ENCODE measurements at regions not wholly inside any gene's neighbourhood (a gene's known extent, or its start where the extent isn't known, plus 50 kb on each side); places are given as distances from the start of the nearest gene placed in this dataset.

DNA sequence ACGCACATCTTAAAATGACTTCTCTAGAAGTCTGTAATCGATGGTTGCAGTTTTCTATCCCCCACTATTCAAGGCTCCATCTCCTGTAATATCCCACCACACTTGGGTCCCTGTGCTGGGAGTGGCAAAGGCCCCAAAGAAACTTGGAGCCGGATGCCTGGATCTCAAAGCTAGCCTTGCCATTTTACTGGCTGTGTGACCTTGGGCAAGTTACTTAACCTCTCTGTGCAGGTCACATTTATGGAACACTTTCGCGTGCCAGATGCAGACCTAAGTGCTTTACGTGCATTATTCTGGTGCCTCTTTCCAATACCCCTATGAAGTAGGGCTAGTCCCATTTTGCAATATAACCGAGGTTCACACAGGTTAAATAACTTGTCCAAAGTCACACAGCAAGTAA is 151.8 kb upstream of the PRMT8 start:
- H4K91ac ChIP-seq (ENCODE audit: insufficient read depth, low read depth, low read length) = no peak overlapping the region
- H4K8ac ChIP-seq (ENCODE audit: low read depth in 2 of 2, low read length in 2 of 2) = no peak overlapping the region
- H3K9me1 ChIP-seq (ENCODE audit: insufficient read depth, low read length) = no peaks in the 10 kb centered on the region; the same call in 1 of the 2 replicates
- dilution Hi-C loops (cut with HindIII; ENCODE audit: low sequenced_read_pairs, unreplicated experiment) = no loop called here
- no peak overlapping the region for H3K9ac ChIP-seq (ENCODE audit: low read depth, low read length)
- ChIA-PET POLR2A (ENCODE audit: unreplicated experiment) (no interaction called here), CTCF (no interaction called here)
- no peak overlapping the region for H2AFZ ChIP-seq (replicated peaks; ENCODE audit: low read length, poor library complexity)
- WGBS, 2 experiments (ENCODE audit: extremely low coverage in 2 of 2, insufficient read length in 1 of 2) = no CpG with 5 or more reads among the region's 7 CpGs
- H2AK5ac ChIP-seq (ENCODE audit: low read depth, low read length) = no peak overlapping the region
- BruUV-seq (replicated peaks) = no TSS peak
- H3K27ac ChIP-seq (ENCODE audit: insufficient read depth, low read length) = no peak overlapping the region
- no peak overlapping the region for H4K5ac ChIP-seq (ENCODE audit: low read depth, low read length)
- H4K20me1 ChIP-seq (ENCODE audit: insufficient read depth, low read length) = no peaks in the 10 kb centered on the region
- no peak overlapping the region for H2BK120ac ChIP-seq (ENCODE audit: low read depth, low read length)
- no peak overlapping the region for H3K4me3 ChIP-seq (ENCODE audit: insufficient read depth, low read depth, low read length)
- no peak overlapping the region for H2BK5ac ChIP-seq (ENCODE audit: low read depth, low read length, poor library complexity, severe bottlenecking)
- no peak for TF ChIP-seq POLR2A (IDR thresholded peaks at IDR 0.05; ENCODE audit: low read depth, low read length)
- TF ChIP-seq, protein P1, sequence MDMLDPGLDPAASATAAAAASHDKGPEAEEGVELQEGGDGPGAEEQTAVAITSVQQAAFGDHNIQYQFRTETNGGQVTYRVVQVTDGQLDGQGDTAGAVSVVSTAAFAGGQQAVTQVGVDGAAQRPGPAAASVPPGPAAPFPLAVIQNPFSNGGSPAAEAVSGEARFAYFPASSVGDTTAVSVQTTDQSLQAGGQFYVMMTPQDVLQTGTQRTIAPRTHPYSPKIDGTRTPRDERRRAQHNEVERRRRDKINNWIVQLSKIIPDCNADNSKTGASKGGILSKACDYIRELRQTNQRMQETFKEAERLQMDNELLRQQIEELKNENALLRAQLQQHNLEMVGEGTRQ (IDR thresholded peaks at IDR 0.05; ENCODE audit: low read depth, low read length) = no peak
- no peak for TF ChIP-seq SMC3 (IDR thresholded peaks at IDR 0.05; ENCODE audit: low read depth, low read length)
- TF ChIP-seq MAFK (IDR thresholded peaks at IDR 0.05; ENCODE audit: low read depth, low read length) = no peak
- TF ChIP-seq, protein P2, sequence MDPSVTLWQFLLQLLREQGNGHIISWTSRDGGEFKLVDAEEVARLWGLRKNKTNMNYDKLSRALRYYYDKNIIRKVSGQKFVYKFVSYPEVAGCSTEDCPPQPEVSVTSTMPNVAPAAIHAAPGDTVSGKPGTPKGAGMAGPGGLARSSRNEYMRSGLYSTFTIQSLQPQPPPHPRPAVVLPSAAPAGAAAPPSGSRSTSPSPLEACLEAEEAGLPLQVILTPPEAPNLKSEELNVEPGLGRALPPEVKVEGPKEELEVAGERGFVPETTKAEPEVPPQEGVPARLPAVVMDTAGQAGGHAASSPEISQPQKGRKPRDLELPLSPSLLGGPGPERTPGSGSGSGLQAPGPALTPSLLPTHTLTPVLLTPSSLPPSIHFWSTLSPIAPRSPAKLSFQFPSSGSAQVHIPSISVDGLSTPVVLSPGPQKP (IDR thresholded peaks at IDR 0.05; ENCODE audit: borderline replicate concordance, low read depth, low read length) = no peak
- TF ChIP-seq CEBPB (IDR thresholded peaks at IDR 0.05; ENCODE audit: low read depth, low read length) = no peak
- TF ChIP-seq MAZ (IDR thresholded peaks at IDR 0.05; ENCODE audit: borderline replicate concordance, low read depth, low read length) = no peak
- no peak for TF ChIP-seq FOS (IDR thresholded peaks at IDR 0.05; ENCODE audit: low read depth, low read length)
- TF ChIP-seq MXI1 (IDR thresholded peaks at IDR 0.05; ENCODE audit: borderline replicate concordance, low read depth, low read length) = no peak
- TF ChIP-seq RAD21 (IDR thresholded peaks at IDR 0.05; ENCODE audit: low read length) = no peak
- no peak for TF ChIP-seq CHD1 (IDR thresholded peaks at IDR 0.05; ENCODE audit: low read depth, low read length)
- TF ChIP-seq, protein P3, sequence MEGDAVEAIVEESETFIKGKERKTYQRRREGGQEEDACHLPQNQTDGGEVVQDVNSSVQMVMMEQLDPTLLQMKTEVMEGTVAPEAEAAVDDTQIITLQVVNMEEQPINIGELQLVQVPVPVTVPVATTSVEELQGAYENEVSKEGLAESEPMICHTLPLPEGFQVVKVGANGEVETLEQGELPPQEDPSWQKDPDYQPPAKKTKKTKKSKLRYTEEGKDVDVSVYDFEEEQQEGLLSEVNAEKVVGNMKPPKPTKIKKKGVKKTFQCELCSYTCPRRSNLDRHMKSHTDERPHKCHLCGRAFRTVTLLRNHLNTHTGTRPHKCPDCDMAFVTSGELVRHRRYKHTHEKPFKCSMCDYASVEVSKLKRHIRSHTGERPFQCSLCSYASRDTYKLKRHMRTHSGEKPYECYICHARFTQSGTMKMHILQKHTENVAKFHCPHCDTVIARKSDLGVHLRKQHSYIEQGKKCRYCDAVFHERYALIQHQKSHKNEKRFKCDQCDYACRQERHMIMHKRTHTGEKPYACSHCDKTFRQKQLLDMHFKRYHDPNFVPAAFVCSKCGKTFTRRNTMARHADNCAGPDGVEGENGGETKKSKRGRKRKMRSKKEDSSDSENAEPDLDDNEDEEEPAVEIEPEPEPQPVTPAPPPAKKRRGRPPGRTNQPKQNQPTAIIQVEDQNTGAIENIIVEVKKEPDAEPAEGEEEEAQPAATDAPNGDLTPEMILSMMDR (conservative IDR thresholded peaks at IDR 0.05; ENCODE audit: low read depth, low read length) = no peak
- TF ChIP-seq RCOR1 (IDR thresholded peaks at IDR 0.05; ENCODE audit: insufficient replicate concordance, low read length) = no peak
- TF ChIP-seq NFE2L2 (IDR thresholded peaks at IDR 0.05; ENCODE audit: low read depth, low read length) = no peak
- no peak for TF ChIP-seq BHLHE40 (IDR thresholded peaks at IDR 0.05; ENCODE audit: low read depth, low read length)
- no peak for TF ChIP-seq RFX5 (IDR thresholded peaks at IDR 0.05; ENCODE audit: low read depth, low read length)
- no peak overlapping the region for H2BK15ac ChIP-seq (ENCODE audit: low read depth, low read length)
- no peak overlapping the region for H3K4ac ChIP-seq (ENCODE audit: low read depth, low read length)
- H3K23ac ChIP-seq (ENCODE audit: low read depth, low read length) = no peak overlapping the region
- no peak overlapping the region for H3K4me2 ChIP-seq (ENCODE audit: low read depth, low read length)
- no peak overlapping the region for H3K14ac ChIP-seq (replicated peaks; ENCODE audit: low read depth, low read length)
- intact Hi-C loops (cut with micrococcal nuclease) = no loop called here
- H3K79me1 ChIP-seq (ENCODE audit: low read depth in 1 of 2, low read length in 2 of 2) = no peaks in the 10 kb centered on the region
- H3K4me1 ChIP-seq (ENCODE audit: control insufficient read depth, insufficient read depth, low read length) = no peaks in the 10 kb centered on the region
- ATAC-seq (ENCODE audit: low read depth) (no peak), DNase-seq (no peak)
- H3K9me3 ChIP-seq (ENCODE audit: control insufficient read depth, insufficient read depth, low read length) = no peaks in the 10 kb centered on the region
- H3K36me3 ChIP-seq (ENCODE audit: control insufficient read depth, insufficient read depth, low read length) = no peaks in the 10 kb centered on the region
- H3K18ac ChIP-seq (ENCODE audit: low read depth, low read length) = no peak overlapping the region
- no peak overlapping the region for H3K56ac ChIP-seq (ENCODE audit: extremely low read depth, insufficient read depth, low read length)
- no peak overlapping the region for H2AK9ac ChIP-seq (replicated peaks; ENCODE audit: low read depth, low read length, poor library complexity)
- H2BK20ac ChIP-seq (ENCODE audit: low read depth, low read length) = no peak overlapping the region
- in situ Hi-C loops (cut with MboI; ENCODE audit: low sequenced_read_pairs) = no loop called here
- peaks cover 26% of the 10 kb centered on the region for H3K27me3 ChIP-seq (ENCODE audit: control insufficient read depth, insufficient read depth, low read length)

All from IMR-90 (cell line).